CD4-positive, alpha-beta T cell treated with Interleukin-10 for 1 hour (primary cell): ENCODE measurements at regions not wholly inside any gene's neighbourhood (a gene's known extent, or its start where the extent isn't known, plus 50 kb on each side); places are given as distances from the start of the nearest gene placed in this dataset.

Experiments used
- DNase-seq: peaks from one replicate; pipeline ENCODE4 v3.0.0-alpha.2; 2020

GRCh38 chr5:168047669-168048111 is 243.8 kb upstream of the WWC1 start:
- no peak for DNase-seq

- no peak for DNase-seq
Measured at GRCh38 chr5:168048486-168048885, 243.0 kb upstream of the WWC1 start.

GRCh38 chr5:168052686-168053085 is 238.8 kb upstream of the WWC1 start:
- DNase-seq = no peak

DNA sequence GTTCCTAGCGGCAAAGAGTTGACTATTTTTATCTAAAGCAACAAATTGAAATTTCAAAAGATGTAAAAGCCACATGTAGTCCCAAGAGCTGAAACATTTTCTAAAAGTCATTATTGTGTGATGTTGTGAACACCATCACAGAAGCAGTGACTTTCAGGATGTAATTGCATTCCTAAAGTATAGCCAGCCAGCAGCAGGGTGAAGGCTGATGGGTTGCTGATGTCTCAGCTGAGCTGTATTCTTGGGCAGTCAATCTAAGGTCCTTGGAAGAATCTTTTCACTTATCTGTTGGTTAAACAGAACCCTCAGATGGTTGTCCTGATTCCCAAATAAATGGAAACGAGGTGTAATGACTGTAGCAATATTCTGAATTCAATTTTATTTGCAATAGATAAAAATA is 237.4 kb upstream of the WWC1 start:
- no peak for DNase-seq

- no peak for DNase-seq
Measured at GRCh38 chr5:168055141-168055683, 236.2 kb upstream of the WWC1 start.

DNA sequence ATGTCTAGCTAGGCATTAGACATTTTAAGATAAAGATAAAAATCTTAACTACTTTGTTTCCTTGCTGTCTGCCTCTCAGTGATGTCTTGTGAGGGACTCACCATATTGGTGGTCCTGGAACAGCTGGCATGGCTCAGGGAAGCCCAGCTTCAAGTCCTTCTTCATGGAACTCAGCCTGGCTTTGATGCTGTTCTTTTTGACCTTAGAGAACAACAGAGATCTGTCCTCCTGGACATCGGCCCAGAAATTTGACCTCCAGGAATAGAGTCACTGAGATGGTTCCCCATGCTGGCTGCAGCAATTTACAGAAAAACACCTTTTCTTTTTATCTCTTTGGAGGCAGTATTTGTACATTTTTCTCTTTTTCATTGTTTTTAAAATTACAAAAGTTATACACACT is 235.5 kb upstream of the WWC1 start:
- no peak for DNase-seq

- DNase-seq = no peak
Measured at GRCh38 chr5:168056499-168057182, 234.8 kb upstream of the WWC1 start.

- no peak for DNase-seq
Measured at GRCh38 chr5:168057905-168058304, 233.5 kb upstream of the WWC1 start.

DNA sequence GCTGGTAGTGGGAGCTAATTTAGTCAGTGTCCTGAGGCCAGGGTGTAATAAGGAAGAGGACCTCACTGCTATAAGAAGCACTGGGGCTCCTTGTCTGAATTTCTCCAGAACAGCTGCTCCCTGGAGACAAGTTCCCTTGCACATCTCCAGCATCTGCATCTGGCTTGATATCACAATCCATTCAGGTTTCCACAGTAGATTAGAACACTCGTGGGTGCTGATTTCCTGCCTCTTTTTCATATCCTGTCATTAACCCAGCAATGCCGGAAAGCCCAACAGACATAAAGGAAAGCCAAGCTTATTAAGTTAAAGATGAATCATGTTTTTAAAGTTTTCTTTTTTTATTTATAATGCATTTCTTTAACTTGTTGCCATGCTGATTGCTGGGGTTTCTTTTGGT is 232.3 kb upstream of the WWC1 start:
- no peak for DNase-seq

- DNase-seq = no peak
Measured at GRCh38 chr5:168062239-168062638, 229.2 kb upstream of the WWC1 start.

- no peak for DNase-seq
Measured at GRCh38 chr5:168064457-168064856, 227.0 kb upstream of the WWC1 start.

DNA sequence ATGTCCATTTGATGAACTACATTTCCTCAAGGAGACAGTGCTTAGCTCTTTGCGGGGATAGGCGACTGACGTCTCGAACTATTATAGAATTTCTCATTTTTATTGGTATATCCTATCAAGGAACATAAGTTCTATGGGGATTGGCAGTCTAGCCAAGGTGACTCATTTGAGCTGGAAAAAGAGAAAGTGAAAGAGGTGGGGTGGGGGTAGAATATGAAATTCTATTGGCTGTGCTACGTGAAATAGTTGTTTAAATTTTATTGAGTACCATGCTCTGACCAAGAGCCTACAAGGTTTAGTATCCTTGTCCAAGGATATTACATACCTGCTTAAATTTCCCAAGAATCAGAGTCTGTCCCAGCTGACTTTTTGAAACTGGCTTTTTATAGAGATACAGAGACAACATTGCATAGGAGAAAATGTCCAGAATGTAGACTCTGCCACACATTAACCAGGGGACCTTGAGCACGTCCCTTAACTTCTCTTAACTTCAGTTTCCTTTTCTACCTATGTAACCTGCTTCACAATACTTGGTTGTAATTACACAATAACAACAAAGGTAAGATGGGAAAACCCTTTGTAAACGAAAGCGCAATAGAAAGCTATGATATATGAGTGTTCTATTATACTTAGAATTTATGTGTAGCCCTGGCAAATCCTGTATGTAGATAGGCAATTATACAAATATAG is 226.4 kb upstream of the WWC1 start:
- DNase-seq = no peak

DNA sequence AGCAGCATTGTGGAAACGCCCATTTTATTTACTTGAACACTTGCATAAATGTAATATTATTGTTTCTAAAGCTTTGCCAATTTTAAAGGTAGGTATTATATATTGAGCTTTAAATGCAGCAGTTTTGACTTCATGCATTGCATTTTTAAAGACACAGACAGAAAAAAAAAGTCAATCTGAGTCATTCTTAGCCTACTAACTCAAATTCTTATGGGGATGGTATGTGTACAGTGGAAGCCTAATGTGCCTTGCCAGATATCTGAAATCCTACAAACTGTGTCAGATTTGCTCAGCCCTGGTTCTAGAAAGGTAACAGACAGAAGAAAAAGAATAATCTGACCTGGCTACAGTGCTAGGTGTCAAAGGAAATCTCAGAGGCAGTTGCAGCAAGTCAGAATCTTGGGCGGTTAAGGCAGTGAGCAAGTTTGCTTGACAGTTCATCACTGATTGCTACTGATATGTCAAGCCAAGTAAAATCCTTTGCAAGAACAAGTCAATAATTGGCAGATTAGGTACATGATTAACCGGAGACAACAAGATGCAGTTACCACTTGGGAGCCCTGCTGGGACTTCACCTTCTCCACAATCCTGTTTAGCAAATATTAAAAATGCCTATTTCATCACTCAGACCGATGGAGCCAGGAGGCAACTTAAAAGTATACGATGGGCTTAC is 224.8 kb upstream of the WWC1 start:
- DNase-seq = no peak

DNA sequence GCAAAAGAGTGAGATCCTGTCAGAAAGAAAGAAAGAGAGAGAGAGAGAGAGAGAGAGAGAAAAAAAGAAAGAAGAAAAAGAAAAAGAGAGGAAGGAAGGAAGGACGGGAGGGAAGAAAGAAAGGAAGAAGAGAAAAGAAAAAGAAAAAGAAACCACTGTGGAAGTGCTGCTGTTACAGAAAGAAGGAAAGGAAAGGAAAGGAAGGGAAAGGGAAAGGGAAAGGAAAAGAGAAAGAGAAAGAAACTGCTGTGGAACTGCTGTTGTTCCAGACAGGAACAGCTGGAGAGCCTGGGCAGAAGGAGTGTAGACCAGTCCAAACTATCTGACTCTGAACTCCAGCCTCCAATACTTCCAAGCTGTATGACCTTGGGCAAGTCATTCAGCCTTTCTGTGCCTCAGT is 220.7 kb upstream of the WWC1 start:
- DNase-seq = no peak

DNA sequence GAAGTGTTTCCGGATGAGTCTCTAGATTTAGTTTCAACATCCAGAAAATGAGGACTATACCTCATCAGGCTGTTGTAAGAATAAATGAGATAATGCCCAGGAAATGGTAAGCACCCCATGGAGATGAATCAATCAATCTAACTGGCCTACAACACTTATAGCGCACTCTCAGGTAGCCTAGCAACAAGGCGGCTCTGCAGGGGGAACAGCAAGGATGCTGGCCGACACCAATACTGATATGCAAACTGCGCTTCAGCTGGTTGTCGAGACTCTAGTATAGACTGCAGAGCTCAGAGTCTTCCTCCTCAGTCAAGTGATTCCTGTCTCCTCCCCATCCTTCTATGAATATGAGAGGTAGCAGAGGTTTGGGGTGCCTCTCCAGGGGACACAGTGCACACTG is 218.8 kb upstream of the WWC1 start:
- DNase-seq = no peak

DNA sequence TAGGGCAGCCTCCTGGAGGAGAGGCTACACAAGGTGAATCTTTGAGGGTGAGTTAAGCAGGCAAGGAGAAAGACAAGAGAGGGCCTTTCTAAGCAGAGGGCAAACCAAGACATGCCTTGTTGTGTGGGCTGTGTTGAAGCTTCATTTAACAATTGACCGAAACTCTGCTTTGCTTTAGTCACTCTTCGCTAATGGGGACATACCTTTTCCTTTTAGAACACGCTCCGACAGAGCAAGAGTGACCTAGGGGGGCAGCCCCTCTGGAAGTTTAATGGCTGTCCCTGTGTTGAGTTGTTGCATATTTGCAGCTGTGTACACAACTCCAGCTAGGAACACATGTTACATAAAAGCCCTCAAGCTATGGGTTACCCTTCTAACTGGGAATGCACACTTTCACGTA is 218.1 kb upstream of the WWC1 start:
- DNase-seq = no peak

DNA sequence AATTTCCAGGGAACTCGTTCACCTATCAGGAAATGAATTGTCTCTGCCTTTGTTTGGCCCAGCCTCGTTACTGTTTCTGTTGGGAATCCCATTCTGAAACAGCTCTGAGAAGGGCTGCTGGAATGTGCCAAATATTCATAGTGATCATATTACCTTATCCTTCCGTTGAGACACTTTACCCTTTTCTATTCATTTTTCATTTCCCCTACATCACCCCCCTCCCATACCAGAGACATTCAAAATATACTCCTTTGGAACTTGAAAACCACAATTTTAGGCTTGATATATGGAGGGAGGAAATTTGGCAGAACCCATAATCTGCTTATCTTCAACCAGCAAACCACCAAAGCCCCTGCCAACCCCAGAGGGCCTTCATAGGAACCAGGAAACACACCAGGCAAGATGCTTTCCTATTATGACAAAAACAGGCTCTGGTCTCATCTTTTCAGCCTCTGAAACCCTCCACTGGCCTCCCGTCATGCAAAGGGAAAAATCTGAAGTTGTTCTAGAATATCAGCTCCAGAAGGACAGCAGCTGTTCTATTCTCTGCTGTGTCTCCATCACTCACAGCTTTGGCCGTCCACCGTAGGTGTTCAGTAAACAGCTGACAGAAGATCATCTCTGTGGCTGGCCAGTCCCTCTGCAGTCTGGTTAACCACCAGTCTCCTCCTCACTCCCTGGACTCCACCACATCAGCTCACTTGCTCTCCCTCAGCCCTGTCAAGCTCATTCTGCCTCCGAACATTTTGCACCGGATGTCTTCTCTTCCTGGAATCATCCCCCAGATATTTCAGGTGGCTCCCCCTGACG is 217.2 kb upstream of the WWC1 start:
- no peak for DNase-seq

DNA sequence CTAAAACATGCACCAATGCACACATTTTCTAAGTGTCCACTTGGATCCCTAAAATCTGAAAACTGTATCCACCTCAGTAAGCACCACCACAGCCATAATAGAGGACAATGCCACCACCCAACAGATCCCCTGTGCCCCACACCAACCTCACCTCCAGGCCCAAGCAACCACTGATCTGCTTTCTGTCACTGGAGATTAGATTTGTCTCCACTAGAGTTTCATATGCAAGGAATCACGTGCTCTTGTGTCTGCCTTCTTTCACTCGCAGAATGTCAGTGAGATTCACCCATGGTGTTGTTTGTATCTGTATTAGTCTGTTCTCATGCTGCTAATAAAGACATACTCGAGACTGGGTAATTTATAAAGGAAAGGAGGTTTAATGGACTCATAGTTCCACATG is 216.1 kb upstream of the WWC1 start:
- no peak for DNase-seq

DNA sequence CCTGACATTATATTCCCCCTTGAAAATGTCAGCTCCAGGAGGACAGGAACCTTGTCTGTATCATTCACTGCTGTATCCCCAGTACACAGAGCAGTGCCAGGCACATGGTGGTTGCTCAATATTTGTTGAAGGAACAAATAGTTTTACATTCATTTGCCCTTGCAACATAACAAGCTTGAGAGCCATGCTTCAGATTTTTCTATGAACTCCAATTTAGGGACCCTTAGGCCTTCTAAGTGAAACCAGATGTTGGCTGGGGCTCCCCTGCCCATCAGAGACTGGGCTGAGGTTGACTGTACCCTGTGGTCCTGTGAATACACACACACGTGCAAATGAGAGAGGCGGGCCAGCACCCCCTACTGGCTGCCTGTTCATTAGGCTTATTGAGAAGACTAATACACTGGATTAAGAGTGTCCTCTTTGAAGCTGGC is 214.9 kb upstream of the WWC1 start:
- no peak for DNase-seq

- DNase-seq = no peak
Measured at GRCh38 chr5:168085261-168086031, 206.0 kb upstream of the WWC1 start.

GRCh38 chr5:168086104-168086610 is 205.3 kb upstream of the WWC1 start:
- no peak for DNase-seq

DNA sequence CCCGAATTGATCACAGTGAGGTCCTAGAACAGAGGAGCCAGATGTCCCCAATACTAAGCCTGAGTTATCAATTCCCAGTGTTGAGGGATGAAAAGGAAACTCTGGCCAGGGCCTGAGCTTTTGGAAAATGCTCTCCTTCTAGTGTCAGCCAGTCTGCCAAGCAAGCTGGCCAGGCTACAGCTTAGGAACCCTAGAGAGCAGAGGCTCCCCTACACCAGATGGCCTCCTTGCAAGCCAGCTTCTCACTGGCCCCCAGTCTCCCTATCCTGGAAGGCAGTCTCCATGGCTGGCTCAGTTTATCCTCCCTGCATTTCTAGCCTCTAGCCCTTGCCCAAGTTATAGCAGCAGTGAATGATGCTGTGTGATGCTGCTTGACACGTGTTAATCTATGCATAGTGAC is 204.7 kb upstream of the WWC1 start:
- DNase-seq = no peak
